WTC11 (cell line): ENCODE measurements at regions not wholly inside any gene's neighbourhood (a gene's known extent, or its start where the extent isn't known, plus 50 kb on each side); places are given as distances from the start of the nearest gene placed in this dataset.

ENCODE experiments used
- ATAC-seq: fragments of 200-7000 bp; cut with Tn5 transposase; 2 replicates; pipeline ENCODE4 v1.10.0; 2021; ENCODE audit warnings: mild to moderate bottlenecking, moderate library complexity
- CTCF ChIA-PET: fragments of 300-600 bp; sonication (Branson Sonifier 250); formaldehyde crosslinking; loops from one replicate; lab custom pipeline; 2021; ENCODE audit warnings: antibody characterized with exemption; lab: Charles Lee
- POLR2A ChIA-PET: fragments of 350-600 bp; sonication (Branson Sonifier 250); formaldehyde crosslinking; loops from one replicate; lab custom pipeline; 2021; ENCODE audit warnings: antibody characterized with exemption; lab: Charles Lee
- DNase-seq: peaks from one replicate; pipeline ENCODE4 v3.0.0; 2021; ENCODE audit warnings: low spot score
- H3K27ac Mint-ChIP-seq: 2 replicates; pipeline ENCODE4 v1.8.0; 2021; ENCODE audit warnings: mixed read lengths
- H3K27me3 Mint-ChIP-seq: 2 replicates; pipeline ENCODE4 v1.8.0; 2021; ENCODE audit warnings: low read depth, mild to moderate bottlenecking, moderate library complexity, mixed read lengths
- H3K36me3 Mint-ChIP-seq: 2 replicates; pipeline ENCODE4 v1.8.0; 2021; ENCODE audit warnings: mixed read lengths
- H3K4me1 Mint-ChIP-seq: 2 replicates; pipeline ENCODE4 v1.8.0; 2022; ENCODE audit warnings: mixed read lengths
- H3K4me3 Mint-ChIP-seq: 2 replicates; pipeline ENCODE4 v1.8.0; 2021; ENCODE audit warnings: mild to moderate bottlenecking, moderate library complexity, mixed read lengths
- H3K9me3 Mint-ChIP-seq: 2 replicates; pipeline ENCODE4 v1.8.0; 2021; ENCODE audit warnings: mixed read lengths
- ESRRA ChIP-seq: sonication (generic); formaldehyde crosslinking; IDR thresholded peaks from 2 replicates; pipeline ENCODE4 v1.8.1; 2022; ENCODE audit warnings: mild to moderate bottlenecking, missing genetic modification reagents, borderline replicate concordance
- ETV6 ChIP-seq: sonication (generic); formaldehyde crosslinking; IDR thresholded peaks from 2 replicates; pipeline ENCODE4 v1.8.1; 2022; ENCODE audit warnings: mild to moderate bottlenecking, missing genetic modification reagents
- FOXJ3 ChIP-seq: sonication (generic); formaldehyde crosslinking; IDR thresholded peaks from 2 replicates; pipeline ENCODE4 v1.9.0; 2021; ENCODE audit warnings: missing genetic modification reagents, mild to moderate bottlenecking, borderline replicate concordance
- GABPB1 ChIP-seq: sonication (generic); formaldehyde crosslinking; IDR thresholded peaks from 2 replicates; pipeline ENCODE4 v1.8.1; 2023; ENCODE audit warnings: mild to moderate bottlenecking, missing genetic modification reagents
- HMGA2 ChIP-seq: fragments of 250-450 bp; sonication (Bioruptor Pico); IDR thresholded peaks from 2 replicates; pipeline ENCODE4 v1.4.0; 2021; ENCODE audit warnings: mild to moderate bottlenecking, moderate library complexity
- KAT7 ChIP-seq: sonication (generic); formaldehyde crosslinking; IDR thresholded peaks from 2 replicates; pipeline ENCODE4 v1.8.1; 2023; ENCODE audit warnings: missing genetic modification reagents, mild to moderate bottlenecking, borderline replicate concordance
- SMAD3 ChIP-seq: sonication (generic); formaldehyde crosslinking; IDR thresholded peaks from 2 replicates; pipeline ENCODE4 v1.8.0; 2022; ENCODE audit warnings: missing genetic modification reagents, mild to moderate bottlenecking, borderline replicate concordance
- ZNF138 ChIP-seq: sonication (generic); formaldehyde crosslinking; conservative IDR thresholded peaks from 2 replicates; pipeline ENCODE4 v1.8.1; 2022; ENCODE audit warnings: mild to moderate bottlenecking, moderate library complexity, missing genetic modification reagents
- ZNF232 ChIP-seq: sonication (generic); formaldehyde crosslinking; IDR thresholded peaks from 2 replicates; pipeline ENCODE4 v1.8.0; 2022; ENCODE audit warnings: mild to moderate bottlenecking, missing genetic modification reagents
- TF ChIP-seq, protein P1 (sequence below): sonication (generic); formaldehyde crosslinking; IDR thresholded peaks from 2 replicates; pipeline ENCODE4 v1.8.0; 2022; ENCODE audit warnings: mild to moderate bottlenecking, missing genetic modification reagents
- TF ChIP-seq, protein P2 (sequence below): sonication (generic); formaldehyde crosslinking; IDR thresholded peaks from 2 replicates; pipeline ENCODE4 v1.8.0; 2023; ENCODE audit warnings: missing genetic modification reagents, mild to moderate bottlenecking, borderline replicate concordance
- TF ChIP-seq, protein P3 (sequence below): sonication (generic); formaldehyde crosslinking; IDR thresholded peaks from 2 replicates; pipeline ENCODE4 v1.8.0; 2022; ENCODE audit warnings: mild to moderate bottlenecking, missing genetic modification reagents
- TF ChIP-seq, protein P4 (sequence below): sonication (generic); formaldehyde crosslinking; IDR thresholded peaks from 2 replicates; pipeline ENCODE4 v1.8.1; 2022; ENCODE audit warnings: mild to moderate bottlenecking, missing genetic modification reagents, moderate library complexity, borderline replicate concordance
- TF ChIP-seq, protein P5 (sequence below): fragments of 200-600 bp; IDR thresholded peaks from 2 replicates; pipeline ENCODE4 v1.8.0; 2022; ENCODE audit warnings: antibody characterized with exemption
- TF ChIP-seq, protein P6 (sequence below): sonication (generic); formaldehyde crosslinking; IDR thresholded peaks from 2 replicates; pipeline ENCODE4 v1.8.0; 2023; ENCODE audit warnings: mild to moderate bottlenecking, missing genetic modification reagents
- TF ChIP-seq, protein P7 (sequence below): sonication (generic); formaldehyde crosslinking; IDR thresholded peaks from 2 replicates; pipeline ENCODE4 v1.8.1; 2023; ENCODE audit warnings: mild to moderate bottlenecking, missing genetic modification reagents

DNA sequence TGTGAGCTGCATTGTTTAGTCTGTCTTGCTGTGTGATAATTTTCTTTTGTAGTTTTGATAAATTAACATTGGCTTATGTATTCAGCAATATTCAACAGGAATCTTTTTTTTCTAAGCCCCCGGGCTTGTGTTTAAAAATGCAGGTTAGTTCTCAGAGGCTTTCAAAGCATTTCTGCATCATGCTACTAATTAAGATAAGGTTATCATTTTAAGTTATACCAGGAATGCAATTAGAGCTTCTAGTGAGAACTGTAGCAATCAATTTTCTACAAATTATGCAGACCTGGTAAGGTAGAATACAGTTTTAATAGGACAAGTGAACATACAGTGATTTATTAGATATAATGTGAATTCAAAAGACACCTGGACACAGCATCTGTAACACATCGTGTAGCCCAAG lies 179.2 kb downstream of the PRL start:
- H3K27ac Mint-ChIP-seq: no peak overlapping the region
- DNase-seq: no peak
- H3K9me3 Mint-ChIP-seq: peaks cover 12% of the 10 kb centered on the region
- CTCF ChIA-PET: no interaction called here
- TF ChIP-seq, protein P1, sequence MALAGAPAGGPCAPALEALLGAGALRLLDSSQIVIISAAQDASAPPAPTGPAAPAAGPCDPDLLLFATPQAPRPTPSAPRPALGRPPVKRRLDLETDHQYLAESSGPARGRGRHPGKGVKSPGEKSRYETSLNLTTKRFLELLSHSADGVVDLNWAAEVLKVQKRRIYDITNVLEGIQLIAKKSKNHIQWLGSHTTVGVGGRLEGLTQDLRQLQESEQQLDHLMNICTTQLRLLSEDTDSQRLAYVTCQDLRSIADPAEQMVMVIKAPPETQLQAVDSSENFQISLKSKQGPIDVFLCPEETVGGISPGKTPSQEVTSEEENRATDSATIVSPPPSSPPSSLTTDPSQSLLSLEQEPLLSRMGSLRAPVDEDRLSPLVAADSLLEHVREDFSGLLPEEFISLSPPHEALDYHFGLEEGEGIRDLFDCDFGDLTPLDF: no peak
- no peak for TF ChIP-seq ZNF138 (CRISPR knock-in tag)
- TF ChIP-seq, protein P2, sequence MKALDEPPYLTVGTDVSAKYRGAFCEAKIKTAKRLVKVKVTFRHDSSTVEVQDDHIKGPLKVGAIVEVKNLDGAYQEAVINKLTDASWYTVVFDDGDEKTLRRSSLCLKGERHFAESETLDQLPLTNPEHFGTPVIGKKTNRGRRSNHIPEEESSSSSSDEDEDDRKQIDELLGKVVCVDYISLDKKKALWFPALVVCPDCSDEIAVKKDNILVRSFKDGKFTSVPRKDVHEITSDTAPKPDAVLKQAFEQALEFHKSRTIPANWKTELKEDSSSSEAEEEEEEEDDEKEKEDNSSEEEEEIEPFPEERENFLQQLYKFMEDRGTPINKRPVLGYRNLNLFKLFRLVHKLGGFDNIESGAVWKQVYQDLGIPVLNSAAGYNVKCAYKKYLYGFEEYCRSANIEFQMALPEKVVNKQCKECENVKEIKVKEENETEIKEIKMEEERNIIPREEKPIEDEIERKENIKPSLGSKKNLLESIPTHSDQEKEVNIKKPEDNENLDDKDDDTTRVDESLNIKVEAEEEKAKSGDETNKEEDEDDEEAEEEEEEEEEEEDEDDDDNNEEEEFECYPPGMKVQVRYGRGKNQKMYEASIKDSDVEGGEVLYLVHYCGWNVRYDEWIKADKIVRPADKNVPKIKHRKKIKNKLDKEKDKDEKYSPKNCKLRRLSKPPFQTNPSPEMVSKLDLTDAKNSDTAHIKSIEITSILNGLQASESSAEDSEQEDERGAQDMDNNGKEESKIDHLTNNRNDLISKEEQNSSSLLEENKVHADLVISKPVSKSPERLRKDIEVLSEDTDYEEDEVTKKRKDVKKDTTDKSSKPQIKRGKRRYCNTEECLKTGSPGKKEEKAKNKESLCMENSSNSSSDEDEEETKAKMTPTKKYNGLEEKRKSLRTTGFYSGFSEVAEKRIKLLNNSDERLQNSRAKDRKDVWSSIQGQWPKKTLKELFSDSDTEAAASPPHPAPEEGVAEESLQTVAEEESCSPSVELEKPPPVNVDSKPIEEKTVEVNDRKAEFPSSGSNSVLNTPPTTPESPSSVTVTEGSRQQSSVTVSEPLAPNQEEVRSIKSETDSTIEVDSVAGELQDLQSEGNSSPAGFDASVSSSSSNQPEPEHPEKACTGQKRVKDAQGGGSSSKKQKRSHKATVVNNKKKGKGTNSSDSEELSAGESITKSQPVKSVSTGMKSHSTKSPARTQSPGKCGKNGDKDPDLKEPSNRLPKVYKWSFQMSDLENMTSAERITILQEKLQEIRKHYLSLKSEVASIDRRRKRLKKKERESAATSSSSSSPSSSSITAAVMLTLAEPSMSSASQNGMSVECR (CRISPR knock-in tag): no peak
- no peak for TF ChIP-seq SMAD3 (CRISPR knock-in tag)
- TF ChIP-seq, protein P3, sequence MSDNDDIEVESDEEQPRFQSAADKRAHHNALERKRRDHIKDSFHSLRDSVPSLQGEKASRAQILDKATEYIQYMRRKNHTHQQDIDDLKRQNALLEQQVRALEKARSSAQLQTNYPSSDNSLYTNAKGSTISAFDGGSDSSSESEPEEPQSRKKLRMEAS (CRISPR knock-in tag): no peak
- TF ChIP-seq, protein P4, sequence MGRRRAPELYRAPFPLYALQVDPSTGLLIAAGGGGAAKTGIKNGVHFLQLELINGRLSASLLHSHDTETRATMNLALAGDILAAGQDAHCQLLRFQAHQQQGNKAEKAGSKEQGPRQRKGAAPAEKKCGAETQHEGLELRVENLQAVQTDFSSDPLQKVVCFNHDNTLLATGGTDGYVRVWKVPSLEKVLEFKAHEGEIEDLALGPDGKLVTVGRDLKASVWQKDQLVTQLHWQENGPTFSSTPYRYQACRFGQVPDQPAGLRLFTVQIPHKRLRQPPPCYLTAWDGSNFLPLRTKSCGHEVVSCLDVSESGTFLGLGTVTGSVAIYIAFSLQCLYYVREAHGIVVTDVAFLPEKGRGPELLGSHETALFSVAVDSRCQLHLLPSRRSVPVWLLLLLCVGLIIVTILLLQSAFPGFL (CRISPR knock-in tag): no peak
- TF ChIP-seq HMGA2 (CRISPR knock-in tag): no peak
- TF ChIP-seq, protein P5, sequence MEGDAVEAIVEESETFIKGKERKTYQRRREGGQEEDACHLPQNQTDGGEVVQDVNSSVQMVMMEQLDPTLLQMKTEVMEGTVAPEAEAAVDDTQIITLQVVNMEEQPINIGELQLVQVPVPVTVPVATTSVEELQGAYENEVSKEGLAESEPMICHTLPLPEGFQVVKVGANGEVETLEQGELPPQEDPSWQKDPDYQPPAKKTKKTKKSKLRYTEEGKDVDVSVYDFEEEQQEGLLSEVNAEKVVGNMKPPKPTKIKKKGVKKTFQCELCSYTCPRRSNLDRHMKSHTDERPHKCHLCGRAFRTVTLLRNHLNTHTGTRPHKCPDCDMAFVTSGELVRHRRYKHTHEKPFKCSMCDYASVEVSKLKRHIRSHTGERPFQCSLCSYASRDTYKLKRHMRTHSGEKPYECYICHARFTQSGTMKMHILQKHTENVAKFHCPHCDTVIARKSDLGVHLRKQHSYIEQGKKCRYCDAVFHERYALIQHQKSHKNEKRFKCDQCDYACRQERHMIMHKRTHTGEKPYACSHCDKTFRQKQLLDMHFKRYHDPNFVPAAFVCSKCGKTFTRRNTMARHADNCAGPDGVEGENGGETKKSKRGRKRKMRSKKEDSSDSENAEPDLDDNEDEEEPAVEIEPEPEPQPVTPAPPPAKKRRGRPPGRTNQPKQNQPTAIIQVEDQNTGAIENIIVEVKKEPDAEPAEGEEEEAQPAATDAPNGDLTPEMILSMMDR: no peak
- no peak for TF ChIP-seq ESRRA (CRISPR knock-in tag)
- TF ChIP-seq KAT7 (CRISPR knock-in tag): no peak
- TF ChIP-seq, protein P6, sequence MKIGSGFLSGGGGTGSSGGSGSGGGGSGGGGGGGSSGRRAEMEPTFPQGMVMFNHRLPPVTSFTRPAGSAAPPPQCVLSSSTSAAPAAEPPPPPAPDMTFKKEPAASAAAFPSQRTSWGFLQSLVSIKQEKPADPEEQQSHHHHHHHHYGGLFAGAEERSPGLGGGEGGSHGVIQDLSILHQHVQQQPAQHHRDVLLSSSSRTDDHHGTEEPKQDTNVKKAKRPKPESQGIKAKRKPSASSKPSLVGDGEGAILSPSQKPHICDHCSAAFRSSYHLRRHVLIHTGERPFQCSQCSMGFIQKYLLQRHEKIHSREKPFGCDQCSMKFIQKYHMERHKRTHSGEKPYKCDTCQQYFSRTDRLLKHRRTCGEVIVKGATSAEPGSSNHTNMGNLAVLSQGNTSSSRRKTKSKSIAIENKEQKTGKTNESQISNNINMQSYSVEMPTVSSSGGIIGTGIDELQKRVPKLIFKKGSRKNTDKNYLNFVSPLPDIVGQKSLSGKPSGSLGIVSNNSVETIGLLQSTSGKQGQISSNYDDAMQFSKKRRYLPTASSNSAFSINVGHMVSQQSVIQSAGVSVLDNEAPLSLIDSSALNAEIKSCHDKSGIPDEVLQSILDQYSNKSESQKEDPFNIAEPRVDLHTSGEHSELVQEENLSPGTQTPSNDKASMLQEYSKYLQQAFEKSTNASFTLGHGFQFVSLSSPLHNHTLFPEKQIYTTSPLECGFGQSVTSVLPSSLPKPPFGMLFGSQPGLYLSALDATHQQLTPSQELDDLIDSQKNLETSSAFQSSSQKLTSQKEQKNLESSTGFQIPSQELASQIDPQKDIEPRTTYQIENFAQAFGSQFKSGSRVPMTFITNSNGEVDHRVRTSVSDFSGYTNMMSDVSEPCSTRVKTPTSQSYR (CRISPR knock-in tag): no peak
- no peak for TF ChIP-seq ETV6 (CRISPR knock-in tag)
- H3K27me3 Mint-ChIP-seq: no peaks in the 10 kb centered on the region
- no peak overlapping the region for H3K4me3 Mint-ChIP-seq
- H3K36me3 Mint-ChIP-seq: peaks cover 26% of the 10 kb centered on the region
- no peak for ATAC-seq
- H3K4me1 Mint-ChIP-seq: no peaks in the 10 kb centered on the region
- POLR2A ChIA-PET: no interaction called here

DNA sequence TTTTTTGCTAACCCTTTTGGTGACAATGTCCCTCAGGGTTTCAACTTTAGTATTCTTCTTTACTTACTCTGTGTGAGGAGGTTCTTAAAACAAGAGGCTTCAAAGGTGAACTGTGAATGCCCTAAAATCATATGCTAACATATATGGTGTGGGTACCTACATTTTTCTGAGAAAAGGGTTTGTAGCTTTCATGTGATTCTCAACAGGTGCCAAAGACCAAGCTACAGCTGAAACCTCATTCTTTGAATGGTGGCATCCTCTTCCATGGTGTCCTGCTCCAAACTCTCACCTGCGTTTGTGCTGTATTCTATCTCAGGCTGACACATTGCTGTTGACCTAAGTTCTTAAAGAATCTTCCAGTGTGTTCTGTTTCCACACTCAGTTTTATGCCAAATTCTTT lies 177.3 kb downstream of the PRL start:
- Mint-ChIP-seq H3K36me3 (peaks cover 28% of the 10 kb centered on the region), H3K4me1 (no peaks in the 10 kb centered on the region), H3K9me3 (peaks cover 12% of the 10 kb centered on the region), H3K27ac (no peak overlapping the region), H3K27me3 (no peaks in the 10 kb centered on the region), H3K4me3 (no peak overlapping the region)
- DNase-seq (no peak), ATAC-seq (no peak)
- CTCF ChIA-PET: no interaction called here
- POLR2A ChIA-PET: no interaction called here
- no peak for TF ChIP-seq SMAD3 (CRISPR knock-in tag)
- TF ChIP-seq, protein P6 (CRISPR knock-in tag): no peak
- no peak for TF ChIP-seq GABPB1
- TF ChIP-seq, protein P7, sequence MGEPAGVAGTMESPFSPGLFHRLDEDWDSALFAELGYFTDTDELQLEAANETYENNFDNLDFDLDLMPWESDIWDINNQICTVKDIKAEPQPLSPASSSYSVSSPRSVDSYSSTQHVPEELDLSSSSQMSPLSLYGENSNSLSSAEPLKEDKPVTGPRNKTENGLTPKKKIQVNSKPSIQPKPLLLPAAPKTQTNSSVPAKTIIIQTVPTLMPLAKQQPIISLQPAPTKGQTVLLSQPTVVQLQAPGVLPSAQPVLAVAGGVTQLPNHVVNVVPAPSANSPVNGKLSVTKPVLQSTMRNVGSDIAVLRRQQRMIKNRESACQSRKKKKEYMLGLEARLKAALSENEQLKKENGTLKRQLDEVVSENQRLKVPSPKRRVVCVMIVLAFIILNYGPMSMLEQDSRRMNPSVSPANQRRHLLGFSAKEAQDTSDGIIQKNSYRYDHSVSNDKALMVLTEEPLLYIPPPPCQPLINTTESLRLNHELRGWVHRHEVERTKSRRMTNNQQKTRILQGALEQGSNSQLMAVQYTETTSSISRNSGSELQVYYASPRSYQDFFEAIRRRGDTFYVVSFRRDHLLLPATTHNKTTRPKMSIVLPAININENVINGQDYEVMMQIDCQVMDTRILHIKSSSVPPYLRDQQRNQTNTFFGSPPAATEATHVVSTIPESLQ (CRISPR knock-in tag): no peak
- TF ChIP-seq, protein P1: no peak
- no peak for TF ChIP-seq ZNF232 (CRISPR knock-in tag)
- no peak for TF ChIP-seq FOXJ3 (CRISPR knock-in tag)
